ENCODE measurements at regions not wholly inside any gene's neighbourhood (a gene's known extent, or its start where the extent isn't known, plus 50 kb on each side); places are given as distances from the start of the nearest gene placed in this dataset.

DNA sequence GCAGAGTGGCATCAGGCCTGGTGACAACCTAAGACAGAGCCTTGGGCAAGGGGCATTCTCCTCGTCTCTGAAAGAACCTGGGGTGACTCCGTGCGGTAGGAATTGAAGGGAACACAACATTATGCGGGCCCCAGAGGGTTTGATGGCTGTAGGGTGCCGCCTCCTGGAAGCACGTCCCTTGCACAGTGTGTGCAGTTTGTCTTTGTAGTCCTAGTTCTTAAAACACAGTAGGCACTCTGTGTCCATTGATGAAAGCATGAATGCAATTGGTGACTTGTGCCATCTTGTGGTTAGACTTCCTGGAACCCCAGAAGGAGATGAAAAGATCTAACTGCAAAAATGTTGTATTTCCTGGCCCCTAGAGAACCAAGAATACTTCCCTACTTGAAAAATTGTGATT, 279.8 kb downstream of the UTP18 start:
- intact Hi-C loops (cut with micrococcal nuclease) = no loop called here

- intact Hi-C loops (cut with micrococcal nuclease) = no loop called here
These were observed 280.9 kb downstream of the UTP18 start for GRCh38 chr17:51541215-51541614.

DNA sequence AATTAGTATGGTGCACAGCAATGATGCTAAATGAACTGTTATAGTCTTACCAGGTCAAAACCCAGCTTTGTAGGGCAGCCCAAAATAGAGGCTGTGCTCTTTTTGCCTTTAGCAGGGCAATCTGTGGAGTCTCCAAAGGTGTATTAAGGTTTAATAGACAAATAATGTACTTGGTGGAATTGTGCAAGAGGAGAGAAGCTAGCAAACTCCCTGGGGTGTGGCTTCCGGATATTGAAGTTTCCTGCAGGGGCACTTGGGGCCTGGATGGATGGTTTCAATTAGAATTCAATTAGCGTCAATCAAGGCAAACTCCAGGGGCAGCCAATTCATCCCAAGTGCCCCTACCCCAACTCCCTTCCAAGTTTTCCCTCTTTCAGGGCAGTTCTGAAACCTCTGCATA, 285.8 kb downstream of the UTP18 start:
- intact Hi-C loops (cut with micrococcal nuclease) = no loop called here

GRCh38 chr17:51548125-51548524, 287.8 kb downstream of the UTP18 start:
- intact Hi-C loops (cut with micrococcal nuclease) = no loop called here

DNA sequence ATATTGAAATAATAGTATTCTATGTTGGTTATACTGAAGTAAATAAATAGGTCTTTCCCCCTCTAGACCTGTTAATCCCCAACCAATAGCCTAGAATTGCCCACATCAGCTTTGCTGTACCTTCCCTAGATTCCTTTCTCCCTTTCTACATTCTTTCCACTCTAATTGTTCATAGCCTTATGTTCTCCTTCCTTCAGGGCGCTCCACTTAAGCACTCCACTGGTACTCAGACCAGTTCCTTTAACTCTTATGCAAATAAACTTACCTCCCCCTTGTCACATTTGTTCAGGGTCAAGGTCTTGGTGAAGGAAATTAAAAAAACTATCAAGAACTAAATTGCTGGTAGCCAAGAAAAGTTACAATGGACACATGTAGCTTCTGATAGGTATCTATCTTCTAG, 294.8 kb downstream of the UTP18 start:
- intact Hi-C loops (cut with micrococcal nuclease) = no loop called here

GRCh38 chr17:51559778-51560177, 299.4 kb downstream of the UTP18 start:
- intact Hi-C loops (cut with micrococcal nuclease) = no loop called here

DNA sequence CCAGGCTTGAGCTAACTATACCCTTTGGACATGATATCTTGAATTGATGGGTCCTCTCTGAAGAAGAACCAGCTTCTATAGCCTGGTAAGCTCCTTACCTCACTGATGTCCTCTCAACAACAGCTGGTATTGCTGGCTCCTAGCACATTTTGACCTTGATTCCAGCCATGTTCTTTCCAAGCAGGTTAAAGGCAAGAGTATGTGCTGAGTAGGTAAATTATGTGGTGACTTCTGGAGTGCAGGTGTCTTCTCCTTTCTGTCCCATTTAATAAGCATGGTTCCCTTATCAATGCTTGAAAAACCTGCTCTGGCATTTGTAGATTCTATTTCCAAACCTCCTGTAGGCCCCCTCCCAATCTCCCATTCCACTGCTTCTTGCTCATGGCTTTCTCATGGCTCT, 300.1 kb downstream of the UTP18 start:
- intact Hi-C loops (cut with micrococcal nuclease) = no loop called here

DNA sequence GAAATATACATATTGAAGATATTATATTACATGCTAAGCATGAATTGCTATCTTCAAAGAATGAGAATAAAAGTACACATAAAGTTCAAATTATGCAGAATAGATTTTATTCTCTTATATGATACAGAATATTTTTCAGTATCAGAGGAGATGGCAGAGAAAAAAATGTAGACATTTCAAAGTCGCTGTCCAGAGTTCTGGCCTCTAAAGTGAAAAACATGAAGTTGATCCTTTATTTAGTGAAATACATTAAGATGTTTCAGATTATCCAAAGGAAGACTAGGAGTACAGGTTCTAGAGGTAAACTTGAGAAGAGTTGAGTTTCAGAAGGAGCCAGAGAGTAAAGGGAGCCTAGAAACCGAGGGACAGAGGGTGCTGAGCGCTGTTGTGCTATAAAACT, 303.6 kb downstream of the UTP18 start:
- intact Hi-C loops (cut with micrococcal nuclease) = no loop called here

GRCh38 chr17:51572115-51572514, 311.8 kb downstream of the UTP18 start:
- intact Hi-C loops (cut with micrococcal nuclease) = no loop called here

All from T-helper 1 cell treated with Interleukin-12 subunit alpha and Interleukin-12 subunit beta and Interleukin-4 antibody, amounts not matched to agents 30 ng/mL and 1 ng/mL, for 36 hours (primary cell).